GM21447 (cell line): ENCODE measurements at regions not wholly inside any gene's neighbourhood (a gene's known extent, or its start where the extent isn't known, plus 50 kb on each side); places are given as distances from the start of the nearest gene placed in this dataset.

Experiments
- ATAC-seq: cut with Tn5 transposase; IDR thresholded peaks from one replicate; pipeline ENCODE4 v1.9.1; 2021; ENCODE audit not compliant: unreplicated experiment

DNA sequence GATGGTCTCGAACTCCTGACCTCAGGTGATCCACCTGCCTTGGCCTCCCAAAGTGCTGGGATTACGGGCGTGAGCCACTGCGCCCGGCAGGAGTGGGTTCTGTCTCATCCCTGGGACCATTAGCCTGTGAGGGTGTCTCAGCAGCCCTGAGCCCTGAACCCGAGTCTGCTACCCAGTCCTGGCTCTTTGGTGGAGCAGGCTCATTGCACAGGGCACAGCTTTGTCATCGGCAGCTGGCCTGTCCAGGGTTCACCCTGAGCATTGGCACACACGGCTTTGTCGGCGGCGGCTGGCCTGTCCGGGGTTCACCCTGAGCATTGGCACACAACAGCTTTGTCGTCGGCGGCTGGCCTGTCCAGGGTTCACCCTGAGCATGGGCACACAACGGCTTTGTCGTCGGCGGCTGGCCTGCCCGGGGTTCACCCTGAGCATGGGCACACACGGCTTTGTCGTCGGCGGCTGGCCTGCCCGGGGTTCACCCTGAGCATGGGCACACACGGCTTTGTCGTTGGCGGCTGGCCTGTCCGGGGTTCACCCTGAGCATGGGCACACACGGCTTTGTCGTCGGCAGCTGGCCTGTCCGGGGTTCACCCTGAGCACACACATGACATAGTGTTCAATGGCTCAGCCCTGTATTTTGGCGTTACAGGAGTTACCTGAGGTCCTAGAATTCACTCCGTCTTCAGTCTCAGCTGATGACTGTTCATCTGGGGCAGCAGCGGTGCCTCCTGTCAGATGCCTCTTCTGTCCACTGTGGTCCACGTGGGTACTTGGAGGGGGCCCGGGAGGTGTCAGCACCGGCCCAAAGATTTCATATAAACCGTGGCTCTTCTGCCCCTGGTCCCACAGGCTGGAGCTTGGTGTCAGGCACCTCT lies 1082.5 kb downstream of the BRD1 start:
- ATAC-seq: no peak

DNA sequence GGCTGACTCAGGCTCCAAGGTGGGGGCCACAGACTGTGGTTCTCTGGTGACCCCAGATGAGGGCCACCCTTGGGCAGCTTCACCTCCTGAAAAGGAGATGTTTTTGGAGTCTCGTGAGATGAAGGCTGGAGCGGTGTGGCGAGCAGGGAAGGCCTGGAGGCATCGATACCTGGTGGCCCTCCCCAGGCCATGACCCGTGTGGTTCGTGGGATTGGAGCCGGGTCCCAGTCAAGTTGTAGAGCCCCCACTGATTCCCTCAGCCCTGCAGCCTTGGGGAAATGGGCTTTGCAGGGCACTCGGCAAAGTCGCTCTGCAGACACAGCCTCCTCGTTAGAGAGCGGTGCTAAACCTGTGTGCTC lies 1083.4 kb downstream of the BRD1 start:
- no peak for ATAC-seq

- no peak for ATAC-seq
These were observed 1083.9 kb downstream of the BRD1 start for GRCh38 chr22:48743601-48744282.

GRCh38 chr22:48742556-48743343 lies 1084.9 kb downstream of the BRD1 start:
- no peak for ATAC-seq

DNA sequence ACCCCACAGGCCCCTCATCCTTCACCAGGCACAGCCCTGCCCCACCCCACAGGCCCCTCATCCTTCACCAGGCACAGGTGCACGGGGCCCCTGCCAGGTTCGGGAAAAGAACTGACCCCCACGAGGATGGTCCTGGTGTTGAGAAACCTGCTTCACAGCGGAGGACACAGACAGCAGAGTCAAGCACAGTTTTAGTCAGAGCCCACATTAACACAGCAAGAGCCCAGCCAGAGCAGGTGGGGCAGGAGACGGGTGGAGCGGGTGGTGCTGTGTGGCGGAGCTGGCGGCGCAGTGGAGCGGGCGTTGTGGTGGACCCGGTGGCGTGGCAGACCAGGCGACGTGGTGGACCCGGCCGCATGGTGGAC lies 1085.5 kb downstream of the BRD1 start:
- ATAC-seq: no peak

- no peak for ATAC-seq
These were observed 1086.1 kb downstream of the BRD1 start for GRCh38 chr22:48741540-48741939.

- ATAC-seq: no peak
These were observed 1086.8 kb downstream of the BRD1 start for GRCh38 chr22:48740731-48741405.

DNA sequence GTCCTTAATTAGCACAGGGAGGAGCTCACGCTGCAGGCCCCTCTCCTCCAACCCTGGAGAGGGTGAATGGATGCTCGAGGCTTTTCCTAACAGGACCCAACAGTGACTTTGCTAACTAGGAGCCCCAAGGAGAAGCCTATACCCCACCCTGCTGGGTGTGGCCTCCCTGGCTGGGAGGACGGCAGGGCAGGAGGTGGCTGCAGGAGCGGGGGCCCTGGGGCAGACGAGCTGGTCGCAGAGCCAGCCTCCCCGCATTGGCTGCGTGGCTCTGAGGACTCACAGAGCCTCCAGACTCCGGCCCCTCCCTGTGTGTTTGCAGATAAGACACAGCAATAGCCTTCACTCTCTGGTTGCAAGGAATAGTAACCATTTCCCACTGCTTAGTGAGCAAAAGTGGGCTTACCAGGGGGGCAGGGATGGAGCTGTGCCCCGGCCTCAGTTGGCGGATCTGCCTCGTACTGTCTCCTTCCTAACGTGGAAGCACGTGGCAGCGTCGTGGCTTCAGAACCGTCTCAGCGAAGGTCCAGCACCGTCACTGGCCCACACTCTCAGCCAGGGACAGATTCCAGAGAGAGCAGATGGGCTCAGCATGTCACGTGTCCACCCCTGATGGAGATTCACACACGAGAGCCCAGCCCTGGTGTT lies 1087.5 kb downstream of the BRD1 start:
- no peak for ATAC-seq

- no peak for ATAC-seq
These were observed 1088.2 kb downstream of the BRD1 start for GRCh38 chr22:48739348-48740085.

DNA sequence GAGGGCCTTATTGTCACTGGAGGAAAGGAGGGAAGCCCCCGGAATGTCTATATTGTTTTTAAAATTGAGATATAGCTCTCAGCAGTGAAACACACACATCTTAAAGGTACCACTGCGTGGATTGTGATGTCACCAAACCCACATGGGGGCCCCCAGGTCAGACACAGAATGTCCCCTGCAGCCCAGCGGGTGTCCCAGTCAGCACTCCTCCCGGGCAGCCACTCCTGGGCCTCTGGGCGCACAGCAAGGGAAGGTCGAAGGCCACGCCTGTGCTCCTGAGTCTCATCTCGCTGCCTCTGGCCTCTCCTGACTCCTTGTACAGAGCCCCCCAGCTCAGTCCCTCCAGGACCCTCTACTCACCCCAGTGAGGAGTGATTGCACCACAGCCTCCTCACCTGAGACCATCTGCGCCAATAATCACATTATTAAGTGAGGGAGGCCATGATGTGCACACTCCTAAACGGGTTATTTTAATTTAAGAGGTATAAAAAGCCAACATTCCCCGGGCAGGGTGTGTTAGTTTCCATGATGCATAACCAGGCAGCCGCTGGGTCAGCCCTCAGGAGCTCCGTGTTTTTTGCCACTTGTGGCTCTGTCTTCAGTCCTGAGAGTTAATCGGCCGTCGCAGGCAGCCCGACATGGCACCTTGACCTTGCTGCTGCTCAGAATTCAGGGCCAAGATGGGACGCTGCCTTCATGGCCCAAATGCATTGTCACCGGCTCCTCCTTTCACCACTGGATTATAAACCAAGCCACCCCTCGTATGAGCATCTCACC lies 1089.3 kb downstream of the BRD1 start:
- ATAC-seq: no peak

- ATAC-seq: no peak
These were observed 1090.0 kb downstream of the BRD1 start for GRCh38 chr22:48737461-48738203.

DNA sequence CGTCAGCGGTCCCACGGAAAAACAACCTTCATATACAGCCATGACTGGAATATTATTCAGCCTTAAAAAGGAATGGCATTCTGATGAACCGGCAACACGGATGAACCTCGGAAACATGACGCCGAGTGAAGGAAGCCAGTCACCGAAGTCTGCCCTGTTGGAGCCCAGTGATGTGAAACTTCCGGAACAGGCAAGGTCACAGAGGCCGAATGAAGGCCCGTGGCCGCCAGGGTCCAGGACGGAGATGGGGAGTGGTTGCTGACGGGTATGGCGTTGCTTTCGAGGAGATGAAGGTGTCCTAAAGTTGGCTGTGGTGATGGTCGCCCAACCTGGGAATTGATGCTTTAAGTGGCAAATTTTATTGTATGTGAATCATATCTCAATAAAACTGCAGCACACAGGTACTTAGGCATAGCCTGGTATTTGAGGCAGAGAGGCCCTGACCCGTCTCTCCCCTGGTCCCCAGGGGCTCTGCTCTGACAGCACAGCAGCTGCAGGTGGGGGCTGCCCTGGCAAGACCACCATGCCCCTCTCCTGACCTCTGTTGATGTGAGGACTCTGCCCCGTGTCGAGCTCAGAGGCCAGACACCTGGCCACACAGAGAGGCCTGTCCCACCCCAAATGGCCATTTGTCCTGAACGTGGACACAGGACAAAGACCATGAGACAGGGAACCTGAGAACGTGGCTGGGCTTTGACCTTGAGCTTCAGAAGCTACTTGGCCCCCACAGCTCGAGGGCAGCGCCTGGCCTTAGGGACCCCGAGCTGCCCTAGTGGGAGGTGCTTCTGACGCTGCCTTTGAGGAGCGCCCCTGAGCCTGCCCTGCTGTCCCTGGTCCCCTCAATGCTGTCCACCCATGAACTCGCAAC lies 1090.8 kb downstream of the BRD1 start:
- ATAC-seq: no peak

- no peak for ATAC-seq
These were observed 1092.7 kb downstream of the BRD1 start for GRCh38 chr22:48734961-48735360.

DNA sequence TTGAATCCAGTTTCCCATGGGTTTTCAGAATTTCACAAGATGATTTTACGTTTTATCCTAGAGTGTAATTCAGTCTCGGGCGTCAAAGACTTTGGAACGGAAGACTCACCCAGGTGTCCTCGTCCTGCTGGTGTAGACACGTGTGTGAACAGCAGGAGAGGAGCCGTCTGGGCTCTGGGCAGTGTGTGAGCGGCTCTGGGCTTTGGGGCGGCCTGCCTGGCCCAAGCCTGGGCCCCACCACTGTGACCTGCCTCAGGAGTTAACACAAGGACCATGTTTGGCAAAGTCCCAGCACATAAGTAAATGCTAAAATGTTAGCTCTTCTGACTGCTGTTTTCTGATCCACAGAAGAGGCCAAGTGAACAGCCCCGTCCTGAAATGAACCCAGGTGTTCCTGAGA lies 1093.3 kb downstream of the BRD1 start:
- ATAC-seq: no peak

GRCh38 chr22:48729499-48730171 lies 1098.0 kb downstream of the BRD1 start:
- no peak for ATAC-seq

DNA sequence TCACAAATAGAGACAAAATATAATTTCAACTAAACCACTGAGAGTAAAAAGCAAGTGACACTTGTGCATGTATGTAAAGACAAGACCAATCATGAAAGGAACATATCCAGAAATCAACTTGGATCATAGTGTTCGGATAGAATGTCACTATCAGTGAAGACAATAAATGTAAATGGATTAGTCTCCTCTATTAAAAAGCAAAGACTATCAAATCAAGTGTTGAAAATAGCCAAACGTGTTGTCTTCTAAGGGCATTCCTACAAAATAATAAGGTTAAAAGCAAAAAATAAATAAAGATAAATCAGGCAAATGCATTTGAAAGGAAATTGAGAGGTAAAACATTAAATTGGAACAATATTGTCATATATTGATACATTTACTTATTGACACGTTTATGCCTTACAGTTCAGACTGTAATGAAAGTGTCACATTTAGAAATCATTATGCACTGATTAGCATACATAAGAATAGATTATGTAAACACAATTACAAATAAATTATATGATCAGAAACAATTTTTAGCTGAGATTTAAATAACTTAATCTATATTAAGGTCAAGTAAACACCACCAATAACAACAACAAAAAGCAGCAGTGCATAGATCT lies 1100.1 kb downstream of the BRD1 start:
- ATAC-seq: no peak

DNA sequence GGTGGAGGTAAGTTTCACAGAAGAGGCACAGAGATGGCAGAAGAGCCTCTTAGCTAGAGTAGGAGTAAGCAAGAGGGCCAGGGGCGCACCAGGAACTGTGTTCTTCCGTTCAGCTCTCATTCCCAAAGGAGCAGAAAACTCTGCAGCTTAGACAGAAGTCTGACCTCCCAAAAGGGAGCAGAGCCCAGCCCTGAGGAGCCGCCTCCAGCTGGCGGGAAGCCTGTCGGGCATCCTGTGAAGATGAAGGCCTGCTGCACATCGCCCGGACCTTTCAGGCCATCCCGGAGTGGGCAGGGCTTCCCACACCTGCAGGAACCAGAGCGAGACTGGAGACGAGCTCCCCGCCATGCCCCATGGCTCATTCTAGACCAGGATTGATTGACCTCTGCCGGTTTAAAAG lies 1102.8 kb downstream of the BRD1 start:
- no peak for ATAC-seq
